ENCODE measurements at regions not wholly inside any gene's neighbourhood (a gene's known extent, or its start where the extent isn't known, plus 50 kb on each side); places are given as distances from the start of the nearest gene placed in this dataset.

DNA sequence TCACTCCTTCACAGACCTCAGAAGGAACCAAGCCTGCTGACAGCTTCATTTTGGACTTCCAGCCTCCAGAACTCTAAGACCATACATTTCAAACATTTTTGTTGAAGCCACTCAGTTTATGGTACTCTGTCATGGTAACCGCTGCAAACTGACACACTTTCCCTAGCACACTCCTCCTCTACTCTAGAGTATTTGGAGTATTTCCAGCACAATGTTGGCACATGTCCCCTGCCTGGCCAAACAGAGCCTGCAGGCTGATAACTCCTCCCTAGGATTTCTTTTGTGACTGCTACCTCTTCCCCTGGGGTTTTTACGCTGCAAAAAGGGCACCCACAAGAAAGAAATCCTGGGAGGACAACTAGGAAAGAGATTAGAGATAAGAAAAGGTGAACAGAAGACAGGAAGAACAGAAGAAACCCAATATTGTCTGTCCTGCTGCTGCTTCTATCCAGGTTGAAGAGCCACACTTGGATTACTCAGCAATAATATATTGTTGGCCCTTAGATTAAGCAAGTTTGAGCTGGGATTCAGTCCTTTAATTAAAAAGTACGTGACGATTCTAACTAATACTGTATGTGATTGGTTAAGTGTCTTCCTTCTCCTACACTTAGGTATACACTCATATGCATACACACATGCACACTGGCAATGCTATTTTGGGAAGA is 844.1 kb downstream of the LTN1 start:
- TF ChIP-seq, protein P1, sequence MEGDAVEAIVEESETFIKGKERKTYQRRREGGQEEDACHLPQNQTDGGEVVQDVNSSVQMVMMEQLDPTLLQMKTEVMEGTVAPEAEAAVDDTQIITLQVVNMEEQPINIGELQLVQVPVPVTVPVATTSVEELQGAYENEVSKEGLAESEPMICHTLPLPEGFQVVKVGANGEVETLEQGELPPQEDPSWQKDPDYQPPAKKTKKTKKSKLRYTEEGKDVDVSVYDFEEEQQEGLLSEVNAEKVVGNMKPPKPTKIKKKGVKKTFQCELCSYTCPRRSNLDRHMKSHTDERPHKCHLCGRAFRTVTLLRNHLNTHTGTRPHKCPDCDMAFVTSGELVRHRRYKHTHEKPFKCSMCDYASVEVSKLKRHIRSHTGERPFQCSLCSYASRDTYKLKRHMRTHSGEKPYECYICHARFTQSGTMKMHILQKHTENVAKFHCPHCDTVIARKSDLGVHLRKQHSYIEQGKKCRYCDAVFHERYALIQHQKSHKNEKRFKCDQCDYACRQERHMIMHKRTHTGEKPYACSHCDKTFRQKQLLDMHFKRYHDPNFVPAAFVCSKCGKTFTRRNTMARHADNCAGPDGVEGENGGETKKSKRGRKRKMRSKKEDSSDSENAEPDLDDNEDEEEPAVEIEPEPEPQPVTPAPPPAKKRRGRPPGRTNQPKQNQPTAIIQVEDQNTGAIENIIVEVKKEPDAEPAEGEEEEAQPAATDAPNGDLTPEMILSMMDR (IDR thresholded peaks at IDR 0.05) = no peak
- TF ChIP-seq POLR2A (IDR thresholded peaks at IDR 0.05) = no peak

Measured in vagina (tissue), 2 donors.